22Rv1 (cell line): ENCODE measurements at regions not wholly inside any gene's neighbourhood (a gene's known extent, or its start where the extent isn't known, plus 50 kb on each side); places are given as distances from the start of the nearest gene placed in this dataset.

Experiments
- ZFX ChIP-seq: fragments of 450-650 bp; IDR thresholded peaks from 2 replicates; pipeline ENCODE4 v1.6.1; 2017; ENCODE audit warnings: antibody characterized with exemption, borderline replicate concordance
- TF ChIP-seq, protein P1 (sequence below): fragments of 450-650 bp; IDR thresholded peaks from 2 replicates; pipeline ENCODE4 v1.5.1; 2017; ENCODE audit warnings: mild to moderate bottlenecking

DNA sequence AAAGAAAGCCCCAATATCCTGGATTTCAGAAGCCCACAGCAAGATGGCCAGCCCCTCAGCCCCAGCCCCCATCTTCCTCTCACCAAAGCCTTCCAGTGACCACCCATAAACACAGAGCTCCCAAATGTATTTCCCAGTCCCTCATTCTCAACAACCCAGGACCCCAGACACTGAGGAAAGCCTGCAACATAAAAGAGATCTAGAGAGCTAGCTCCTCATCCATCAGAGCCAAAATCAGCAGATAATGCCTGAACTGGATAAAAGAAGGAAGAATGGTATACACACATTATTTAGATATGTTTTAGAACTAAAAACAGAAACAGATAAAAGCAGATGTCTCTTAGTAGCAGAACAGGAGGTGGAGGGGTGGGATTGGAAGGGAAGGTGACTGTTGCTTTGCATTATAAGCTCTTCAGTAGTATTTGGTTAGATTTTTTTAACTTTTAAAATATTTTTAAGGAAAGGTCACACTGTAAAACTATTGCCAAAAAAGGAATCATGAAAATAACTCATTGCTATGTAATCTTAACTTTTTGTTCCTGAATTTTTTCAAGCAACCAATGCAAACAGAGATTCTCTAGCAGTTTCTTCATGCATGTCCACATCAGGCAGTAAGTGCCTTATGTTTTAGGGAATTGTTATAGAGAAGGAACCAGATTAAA is 144.2 kb upstream of the PKDCC start:
- TF ChIP-seq, protein P1, sequence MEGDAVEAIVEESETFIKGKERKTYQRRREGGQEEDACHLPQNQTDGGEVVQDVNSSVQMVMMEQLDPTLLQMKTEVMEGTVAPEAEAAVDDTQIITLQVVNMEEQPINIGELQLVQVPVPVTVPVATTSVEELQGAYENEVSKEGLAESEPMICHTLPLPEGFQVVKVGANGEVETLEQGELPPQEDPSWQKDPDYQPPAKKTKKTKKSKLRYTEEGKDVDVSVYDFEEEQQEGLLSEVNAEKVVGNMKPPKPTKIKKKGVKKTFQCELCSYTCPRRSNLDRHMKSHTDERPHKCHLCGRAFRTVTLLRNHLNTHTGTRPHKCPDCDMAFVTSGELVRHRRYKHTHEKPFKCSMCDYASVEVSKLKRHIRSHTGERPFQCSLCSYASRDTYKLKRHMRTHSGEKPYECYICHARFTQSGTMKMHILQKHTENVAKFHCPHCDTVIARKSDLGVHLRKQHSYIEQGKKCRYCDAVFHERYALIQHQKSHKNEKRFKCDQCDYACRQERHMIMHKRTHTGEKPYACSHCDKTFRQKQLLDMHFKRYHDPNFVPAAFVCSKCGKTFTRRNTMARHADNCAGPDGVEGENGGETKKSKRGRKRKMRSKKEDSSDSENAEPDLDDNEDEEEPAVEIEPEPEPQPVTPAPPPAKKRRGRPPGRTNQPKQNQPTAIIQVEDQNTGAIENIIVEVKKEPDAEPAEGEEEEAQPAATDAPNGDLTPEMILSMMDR: no peak
- no peak for TF ChIP-seq ZFX
